ENCODE measurements at regions not wholly inside any gene's neighbourhood (a gene's known extent, or its start where the extent isn't known, plus 50 kb on each side); places are given as distances from the start of the nearest gene placed in this dataset.

DNA sequence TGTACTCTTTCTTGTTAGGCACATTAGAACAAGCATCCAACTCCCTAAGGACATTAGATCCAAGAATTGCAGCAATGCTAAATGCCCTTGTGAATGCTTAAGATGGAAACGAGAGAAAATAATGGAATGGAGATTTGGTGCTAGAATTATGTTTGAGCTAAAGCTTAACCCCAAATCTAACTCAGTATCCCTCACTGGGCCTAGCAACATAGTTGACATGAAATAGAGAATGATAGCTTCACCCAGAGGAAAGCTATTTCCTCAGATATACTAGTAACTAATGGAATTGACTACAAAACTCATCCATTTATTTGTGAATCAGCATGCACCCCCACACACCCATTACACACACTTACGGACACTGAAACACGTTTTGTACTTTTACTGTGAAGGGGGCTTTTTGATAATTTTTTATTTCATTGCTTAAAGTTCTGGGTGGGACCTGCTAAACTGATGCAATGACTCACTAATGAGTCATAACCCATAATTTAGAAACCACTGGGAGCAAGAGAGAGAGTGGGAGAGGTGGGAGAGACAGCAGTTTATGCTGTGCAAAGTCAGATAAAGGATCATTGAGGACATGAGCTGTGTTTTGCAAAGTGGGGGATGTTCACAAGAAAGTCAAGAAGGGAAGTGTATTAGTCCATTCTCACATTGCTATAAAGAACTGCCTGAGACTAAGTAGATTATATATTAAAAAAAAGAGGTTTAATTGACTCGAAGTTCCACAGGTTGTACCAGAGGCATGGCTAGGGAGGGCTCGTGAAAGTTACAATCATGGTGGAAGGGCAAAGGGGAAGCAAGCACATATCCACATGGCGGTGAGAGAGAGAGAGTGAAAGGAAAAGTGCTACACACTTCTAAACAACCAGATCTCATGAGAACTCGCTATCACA, 382.7 kb downstream of the SFMBT2 start:
- no peak for DNase-seq (ENCODE audit: low read depth)

DNA sequence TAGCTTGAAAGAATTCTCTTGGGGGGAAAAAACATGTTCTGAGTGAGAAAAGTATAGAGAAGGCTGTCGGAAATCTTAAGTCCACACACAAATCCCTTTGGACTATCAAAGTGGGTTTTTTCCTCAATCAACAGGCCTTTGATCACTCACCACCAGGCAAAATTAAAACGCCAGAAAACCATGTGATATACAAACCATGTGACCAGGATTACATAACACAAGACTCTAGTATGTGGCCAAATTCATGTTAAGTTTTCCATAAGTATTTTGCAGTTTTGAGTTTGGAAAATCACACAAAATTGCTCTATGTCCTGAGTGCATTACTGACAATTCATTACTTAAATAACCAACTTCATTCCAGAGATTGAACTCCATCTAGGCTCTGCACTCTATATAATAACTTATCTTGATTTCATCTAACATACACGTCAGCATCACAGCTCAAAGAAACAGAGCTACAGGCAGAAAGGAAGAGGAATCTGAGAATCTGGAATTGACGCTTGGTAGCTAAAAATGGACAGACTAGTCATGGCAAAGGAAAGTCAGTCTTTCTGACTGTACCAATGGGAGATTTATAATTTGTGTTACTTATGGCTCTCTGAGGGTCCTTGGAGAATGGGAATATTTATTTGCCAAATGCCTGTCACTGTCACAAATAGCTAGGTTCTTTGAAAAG, 383.5 kb downstream of the SFMBT2 start:
- no peak for DNase-seq (ENCODE audit: low read depth)

DNA sequence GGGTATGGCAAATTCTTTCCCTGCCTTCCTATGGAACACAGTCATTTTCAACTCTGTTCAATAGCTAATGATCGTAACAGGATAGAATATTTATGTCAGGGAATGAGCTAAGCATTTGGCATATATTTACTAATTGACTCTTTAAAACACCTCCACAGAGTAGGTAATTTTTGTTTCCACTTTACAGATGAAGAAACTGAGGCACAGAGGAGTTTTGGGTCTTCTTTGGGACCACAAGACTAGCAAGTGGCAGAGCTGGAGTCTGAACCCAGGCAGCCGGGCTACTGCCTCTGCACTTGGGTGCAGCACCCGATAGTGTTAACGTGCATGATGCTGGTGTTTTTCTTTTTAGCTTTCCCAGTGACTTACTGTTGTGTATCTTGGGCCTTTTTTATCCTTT, 384.0 kb downstream of the SFMBT2 start:
- DNase-seq (ENCODE audit: low read depth), result no peak

DNA sequence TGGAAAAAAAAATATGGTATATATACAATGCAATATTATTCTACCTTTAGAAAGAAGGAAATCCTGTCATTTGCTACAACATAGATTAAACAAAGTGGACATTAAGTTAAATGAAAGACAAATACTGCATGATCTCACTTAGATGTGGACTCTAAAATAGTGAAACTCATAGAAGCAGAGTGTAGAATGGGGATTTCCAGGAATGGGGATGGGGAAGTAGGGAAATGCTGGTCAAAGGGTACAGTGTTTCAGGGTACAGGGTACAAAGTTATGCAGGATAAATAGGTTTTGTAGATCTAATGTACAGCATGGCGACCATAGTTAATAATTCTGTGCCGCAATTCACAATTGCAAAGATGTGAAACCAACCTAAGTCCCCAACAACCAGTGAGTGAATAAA, 385.5 kb downstream of the SFMBT2 start:
- DNase-seq (ENCODE audit: low read depth), result no peak

DNA sequence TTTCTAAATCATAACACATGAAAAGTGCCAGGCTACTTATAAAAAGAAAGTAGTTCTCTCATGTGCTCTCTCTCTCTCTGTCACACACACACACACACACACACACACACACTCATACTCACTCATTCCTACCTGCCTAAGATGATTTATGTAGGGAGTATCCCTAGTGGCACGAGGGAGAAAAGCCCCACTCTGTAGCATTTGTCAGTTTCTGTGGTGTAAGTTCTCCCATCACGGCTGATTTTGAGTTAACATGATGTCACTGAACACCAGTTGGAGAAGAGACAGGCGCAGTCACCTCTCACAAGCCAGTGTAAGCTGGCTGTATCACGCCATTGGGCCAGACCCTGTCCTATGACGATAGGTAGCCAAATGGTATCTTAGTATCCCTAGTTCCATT, 395.4 kb downstream of the SFMBT2 start:
- DNase-seq (ENCODE audit: low read depth), result no peak

DNA sequence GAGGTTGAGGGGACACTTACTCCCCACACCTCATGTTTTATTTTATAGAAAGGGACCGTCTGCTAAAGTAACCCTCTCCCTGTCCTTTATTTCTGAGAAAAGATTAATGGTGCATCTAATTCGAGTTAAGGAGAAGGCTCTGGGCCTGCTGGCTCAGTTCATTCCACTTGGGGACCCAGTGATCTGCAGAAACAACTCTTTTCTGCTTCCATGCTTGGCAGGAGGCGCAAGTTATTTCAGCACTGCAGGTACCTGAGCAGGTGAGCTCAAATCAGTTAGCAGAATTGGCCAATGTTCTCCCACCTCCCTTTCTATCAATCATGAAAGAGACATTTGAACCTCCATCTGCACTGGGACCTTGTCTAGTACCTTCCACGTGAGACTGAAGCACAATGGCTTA, 396.1 kb downstream of the SFMBT2 start:
- no peak for DNase-seq (ENCODE audit: low read depth)

DNA sequence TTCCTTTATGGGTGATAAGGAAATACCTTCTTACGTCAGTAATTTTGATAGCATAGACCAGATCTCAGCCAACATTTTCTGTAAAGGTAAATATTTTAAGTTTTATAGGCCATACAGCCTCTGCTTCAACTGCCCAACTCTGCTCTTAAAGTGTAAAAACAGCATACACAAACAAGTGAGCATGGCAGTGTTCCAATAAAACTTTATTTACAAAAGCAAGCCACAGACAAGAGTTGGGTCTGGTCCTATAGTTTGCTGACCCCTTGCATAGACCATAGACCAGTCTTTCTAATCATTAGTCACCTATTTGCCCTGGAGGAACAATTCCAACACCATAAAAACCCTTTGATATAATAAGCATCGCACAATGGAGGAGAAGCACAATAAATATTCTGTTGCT, 398.8 kb downstream of the SFMBT2 start:
- DNase-seq (ENCODE audit: low read depth), result no peak

DNA sequence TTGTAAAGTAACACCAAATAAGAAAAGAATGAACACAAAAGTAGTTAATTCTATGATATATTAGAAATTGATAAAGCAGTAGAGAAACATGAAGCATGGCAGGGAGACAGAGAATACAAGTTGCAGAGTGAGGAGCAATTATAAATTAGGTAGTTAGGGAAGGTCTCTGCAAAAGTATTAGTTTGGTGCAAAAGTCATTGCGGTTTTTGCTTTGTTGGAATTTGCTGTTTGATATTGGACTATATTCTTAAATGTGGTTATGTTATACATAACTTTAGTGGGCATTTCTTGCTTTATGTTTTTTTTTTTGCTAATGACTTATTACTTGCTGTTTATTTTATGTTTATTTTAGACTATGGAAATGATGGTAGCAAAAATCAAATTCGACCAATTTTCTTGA, 402.2 kb downstream of the SFMBT2 start:
- DNase-seq (ENCODE audit: low read depth), result no peak

DNA sequence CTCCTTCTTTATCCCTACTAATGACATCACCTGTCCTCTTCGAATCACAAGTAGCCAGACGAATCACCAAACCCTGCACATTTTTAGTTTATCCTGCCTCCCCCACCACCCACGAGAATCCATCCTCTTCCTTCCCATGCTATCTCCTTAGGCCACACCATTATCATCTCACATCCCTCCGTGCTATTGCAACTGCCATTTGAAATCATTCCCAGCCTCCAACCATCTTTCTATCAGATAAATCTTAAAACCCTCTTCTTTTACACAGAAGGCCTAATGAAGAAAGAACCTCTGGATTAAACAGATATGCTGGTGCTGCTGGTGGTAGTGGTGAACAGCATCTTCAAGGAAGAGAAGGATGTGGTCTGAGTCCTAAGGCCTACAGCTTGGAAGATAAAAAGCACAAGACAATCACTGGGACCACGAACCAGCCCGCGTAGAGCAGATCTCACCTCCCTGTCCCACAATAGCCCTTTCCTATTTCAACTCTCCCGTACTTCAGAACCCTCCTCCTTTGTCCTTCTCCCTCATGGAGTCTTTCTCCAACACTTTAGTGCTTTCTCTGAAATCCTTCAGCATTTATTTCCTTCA, 403.1 kb downstream of the SFMBT2 start:
- DNase-seq (ENCODE audit: low read depth), result no peak

DNA sequence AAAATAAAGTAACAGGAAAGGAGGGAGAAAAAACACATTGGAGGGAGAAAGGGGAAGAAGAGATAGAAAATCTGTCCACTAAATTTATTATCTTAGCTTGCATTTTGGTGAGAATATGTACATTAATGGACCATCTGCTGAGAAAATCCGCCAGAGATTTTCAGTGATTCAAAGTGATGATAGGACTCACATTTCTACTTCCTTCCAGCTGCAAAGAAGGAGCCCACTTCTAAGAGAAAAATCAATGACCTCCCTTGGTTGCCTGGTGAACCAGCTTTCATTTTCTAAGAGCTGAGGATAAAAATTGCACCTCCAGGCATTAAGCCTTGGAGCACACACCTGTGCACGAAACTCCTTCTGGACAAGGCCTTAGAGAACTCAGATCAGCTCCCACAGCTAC, 404.3 kb downstream of the SFMBT2 start:
- DNase-seq (ENCODE audit: low read depth), result no peak

DNA sequence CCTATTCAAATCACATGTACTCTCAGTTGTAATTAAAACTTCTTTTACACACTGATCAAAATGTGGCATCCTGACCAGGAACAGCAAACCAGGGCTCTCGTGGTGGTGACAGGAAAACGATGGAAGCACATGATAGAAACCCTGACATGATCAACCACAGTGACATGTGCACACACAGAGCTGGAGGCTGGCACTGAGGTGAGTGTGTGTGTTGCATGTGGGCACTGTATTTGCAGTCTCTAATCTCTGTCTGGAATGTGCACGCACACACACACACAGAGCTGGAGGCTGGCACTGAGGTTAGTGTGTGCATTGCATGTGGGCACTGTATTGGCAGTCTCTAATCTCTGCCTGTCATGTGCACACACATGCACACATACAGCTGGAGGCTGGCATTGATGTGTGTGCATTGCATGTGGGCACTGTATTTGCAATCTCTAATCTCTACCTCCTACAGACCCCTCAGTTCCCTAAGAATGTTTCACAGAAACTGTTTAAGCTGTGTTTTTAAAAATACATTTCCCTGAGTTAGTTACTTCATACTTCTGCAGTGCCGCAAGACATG, 406.9 kb downstream of the SFMBT2 start:
- no peak for DNase-seq (ENCODE audit: low read depth)

DNA sequence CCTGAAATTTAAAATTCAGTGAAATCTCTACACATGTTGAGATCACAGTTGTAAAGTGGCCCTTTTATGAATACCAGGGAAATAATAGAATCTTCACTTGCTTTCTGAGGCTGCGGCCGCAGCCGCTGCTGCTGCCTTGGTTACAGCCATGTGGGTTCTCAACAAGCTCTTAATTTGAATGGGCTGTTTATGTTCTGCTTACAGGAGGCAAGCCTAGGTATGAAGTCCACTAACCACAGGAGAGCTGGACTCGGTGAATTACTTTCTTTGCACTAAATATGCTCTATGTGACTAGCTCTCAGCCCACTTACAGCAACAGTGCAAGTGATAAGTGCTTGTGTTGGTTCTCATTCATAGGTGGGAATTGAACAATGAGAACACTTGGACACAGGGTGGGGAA, 410.8 kb downstream of the SFMBT2 start:
- no peak for DNase-seq (ENCODE audit: low read depth)

DNA sequence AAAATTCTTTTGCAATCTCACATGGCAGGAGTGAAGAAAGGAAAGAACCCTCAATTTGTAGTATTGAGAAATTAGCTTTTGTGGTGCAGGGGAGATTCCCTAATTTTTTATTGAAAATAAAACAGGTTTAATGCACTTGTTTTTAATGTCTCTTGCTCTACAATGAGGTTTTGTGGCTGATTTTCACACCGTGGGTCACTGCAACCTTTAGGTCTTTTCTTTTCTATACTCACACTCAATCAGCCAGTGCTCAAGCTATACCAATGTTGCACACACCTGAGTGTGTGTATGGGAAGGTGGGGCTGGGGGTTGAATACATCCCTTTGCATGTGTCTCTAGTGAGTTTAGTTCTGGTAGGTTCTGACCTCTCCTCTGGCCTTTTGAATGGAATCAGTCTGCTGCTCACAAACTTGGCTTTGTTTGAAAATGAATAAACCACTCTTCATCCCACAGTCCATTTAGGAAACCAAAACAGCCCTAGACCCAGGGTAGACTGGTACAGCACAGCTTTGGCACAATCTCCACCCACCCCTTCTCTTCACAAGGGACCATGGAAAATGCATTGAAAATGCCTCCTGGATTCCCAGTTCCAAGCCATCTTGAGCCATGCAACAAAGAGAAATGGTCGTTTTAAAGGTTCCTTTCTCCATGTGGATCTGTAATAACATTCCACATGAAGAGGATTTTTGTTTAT, 411.5 kb downstream of the SFMBT2 start:
- DNase-seq (ENCODE audit: low read depth), result no peak

DNA sequence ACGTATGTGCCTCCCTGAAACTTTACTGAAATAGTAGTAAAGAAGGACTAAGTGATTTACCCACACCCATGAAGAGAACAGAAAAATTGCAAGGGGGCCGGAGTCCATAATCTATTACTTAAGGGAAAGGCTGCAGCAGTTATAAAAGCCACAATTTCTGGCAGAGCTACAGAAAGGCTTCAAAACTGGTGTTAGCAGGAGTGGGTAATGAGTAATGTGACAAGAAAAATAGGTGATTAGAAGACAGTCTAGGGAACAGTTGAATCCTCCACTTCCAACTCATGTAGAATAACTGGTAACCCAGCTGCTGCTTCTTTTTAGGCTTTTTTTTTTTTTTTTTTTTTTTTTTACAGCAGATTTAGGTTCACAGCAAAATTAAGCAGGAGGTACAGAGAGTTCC, 413.3 kb downstream of the SFMBT2 start:
- no peak for DNase-seq (ENCODE audit: low read depth)

DNA sequence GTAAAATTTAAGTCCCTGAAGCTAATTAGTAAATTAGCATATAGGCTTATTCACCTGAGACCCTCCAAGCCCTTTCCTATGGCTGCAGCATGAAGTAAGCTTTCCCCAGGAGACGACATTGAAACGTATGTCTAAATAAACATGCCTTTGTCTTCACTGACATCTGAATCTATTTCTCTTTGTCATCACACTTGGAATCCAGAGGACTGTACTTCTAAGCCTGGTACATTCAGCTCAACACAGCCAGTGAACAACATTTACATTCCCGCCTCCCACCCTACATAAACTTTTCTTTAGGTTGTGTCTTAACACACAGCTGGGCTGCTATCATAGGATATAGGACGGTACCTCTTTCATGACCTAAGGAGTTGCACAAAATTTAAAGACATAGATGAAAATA, 414.4 kb downstream of the SFMBT2 start:
- no peak for DNase-seq (ENCODE audit: low read depth)

DNA sequence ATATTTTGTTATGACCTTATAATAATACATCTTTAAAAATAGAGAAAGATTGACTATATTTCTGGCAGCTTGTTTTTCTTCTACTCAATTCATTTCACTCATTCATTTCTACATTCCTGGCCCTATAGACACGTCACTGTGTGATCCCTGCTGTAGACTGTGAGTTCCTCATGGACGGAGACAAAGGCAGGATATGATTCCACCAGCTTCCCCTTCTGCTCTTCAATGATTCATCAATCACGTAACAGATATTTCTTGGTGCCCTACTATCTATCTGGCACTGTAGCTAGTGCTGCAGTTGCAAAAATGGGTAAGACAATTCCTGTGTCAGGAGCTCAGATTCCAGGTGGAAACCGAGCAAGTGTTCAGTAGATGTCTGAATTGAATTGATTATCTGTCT, 415.0 kb downstream of the SFMBT2 start:
- DNase-seq (ENCODE audit: low read depth), result no peak

DNA sequence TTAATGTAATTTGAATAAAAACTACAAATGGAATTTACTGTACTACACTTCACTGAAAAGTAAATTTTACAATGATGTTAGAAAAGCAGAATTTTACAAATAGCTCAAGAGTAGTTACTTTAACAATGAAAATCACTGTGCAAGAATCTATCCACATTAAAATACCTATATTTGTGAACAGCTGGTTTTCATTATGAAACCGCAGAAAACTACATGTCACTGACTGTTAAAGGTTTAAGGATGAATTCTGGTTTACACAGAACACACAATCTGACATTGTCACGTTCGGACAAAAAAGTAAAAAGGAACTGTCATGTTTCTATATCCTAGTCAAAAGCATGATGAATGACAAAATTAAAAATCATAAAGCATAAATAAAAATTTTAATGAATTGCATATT, 415.3 kb upstream of the PRKCQ start:
- no peak for DNase-seq (ENCODE audit: low read depth)

DNA sequence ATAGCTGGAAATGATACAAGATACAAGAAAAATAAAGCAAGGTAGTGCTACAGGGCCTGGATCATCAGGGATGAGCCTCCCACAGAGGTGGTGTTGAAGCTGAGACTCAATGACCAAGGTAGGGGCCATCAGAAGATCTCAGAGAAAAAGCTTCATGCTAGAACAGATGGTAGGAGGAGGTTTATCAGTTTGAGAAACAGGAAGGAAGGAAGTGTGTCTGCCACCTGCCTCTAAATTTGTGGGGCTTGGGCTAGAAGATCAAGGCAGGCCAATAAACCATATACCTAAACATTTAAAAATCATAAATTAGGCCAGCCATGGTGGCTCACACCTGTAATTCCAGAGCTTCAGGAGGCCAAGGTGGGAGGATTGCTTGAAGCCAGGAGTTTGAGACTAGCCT, 410.8 kb upstream of the PRKCQ start:
- no peak for DNase-seq (ENCODE audit: low read depth)

DNA sequence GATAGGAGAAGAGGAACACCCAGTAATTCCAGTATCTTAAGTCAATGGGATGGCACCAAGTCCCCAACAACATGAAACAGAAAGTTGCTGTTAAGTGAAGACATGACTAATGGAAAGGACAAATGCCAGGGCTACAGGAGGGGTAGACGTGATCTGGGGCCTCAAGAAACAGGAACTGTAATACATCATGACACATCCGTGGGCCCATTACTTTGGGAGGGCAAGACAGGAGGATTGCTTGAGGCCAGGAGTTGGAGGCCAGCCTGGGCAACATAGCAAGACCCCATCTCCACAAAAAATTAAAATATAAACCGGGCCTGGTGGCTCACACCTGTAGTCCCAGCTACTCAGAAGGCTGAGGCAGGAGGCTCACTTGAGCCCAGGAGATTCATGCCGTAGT, 408.6 kb upstream of the PRKCQ start:
- no peak for DNase-seq (ENCODE audit: low read depth)

DNA sequence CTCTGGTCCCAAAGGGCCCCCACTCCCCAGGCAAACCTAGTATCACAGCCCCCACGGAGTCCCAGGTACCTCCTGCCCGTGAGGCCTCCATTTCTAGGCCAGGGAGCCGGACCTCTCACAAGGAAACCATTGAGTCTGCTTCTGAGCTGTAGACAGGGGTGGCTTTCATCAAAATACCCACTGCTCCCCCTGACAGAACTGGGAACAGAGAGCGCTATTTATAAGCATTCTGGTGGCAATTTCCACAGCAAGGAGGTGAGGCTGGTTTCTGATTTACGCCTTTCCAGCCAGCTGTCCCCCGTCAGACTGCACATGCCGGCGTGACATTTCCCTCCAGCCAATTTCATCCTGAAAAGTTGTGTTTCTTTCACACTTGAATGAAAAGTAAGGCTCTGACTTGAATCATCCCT, 407.5 kb upstream of the PRKCQ start:
- no peak for DNase-seq (ENCODE audit: low read depth)

DNA sequence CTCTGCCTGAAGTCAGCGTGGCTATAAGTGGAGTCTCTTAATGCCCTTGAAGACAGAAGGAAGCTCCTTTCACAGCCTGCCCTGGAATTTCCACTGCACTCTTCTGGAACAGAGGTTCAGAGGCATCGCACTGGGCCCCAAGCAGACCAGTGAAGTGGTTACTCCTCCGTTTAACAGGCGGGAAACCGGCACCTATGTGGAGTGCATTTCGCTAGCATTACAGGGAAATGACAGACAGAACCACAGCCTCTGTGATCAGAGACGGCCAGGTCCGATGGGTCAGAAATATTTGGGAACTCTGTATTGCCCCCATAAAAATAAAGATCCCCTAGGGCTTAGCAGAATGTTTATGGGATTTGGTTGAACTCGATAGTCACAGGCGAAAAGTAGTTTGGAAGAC, 406.9 kb upstream of the PRKCQ start:
- no peak for DNase-seq (ENCODE audit: low read depth)

DNA sequence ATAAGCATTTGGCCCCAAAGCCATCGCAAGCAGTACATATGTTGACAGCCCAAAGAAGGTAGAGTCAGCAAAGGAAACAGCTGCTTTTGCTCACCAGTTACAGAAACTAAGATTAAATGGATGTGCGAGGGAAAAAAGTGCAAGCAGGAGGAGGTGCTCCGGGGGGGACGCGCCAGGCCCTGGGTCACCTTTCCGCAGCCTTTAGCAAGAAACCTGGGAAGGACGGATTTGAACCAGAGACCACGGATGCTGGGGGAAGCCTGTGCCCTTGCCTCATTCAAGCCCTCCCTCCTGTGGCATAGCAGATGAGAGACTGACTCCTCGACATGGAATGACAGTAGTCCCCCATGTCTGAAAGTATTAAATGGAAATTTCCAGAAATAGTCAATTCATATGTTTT, 405.6 kb upstream of the PRKCQ start:
- DNase-seq (ENCODE audit: low read depth), result no peak

Measured in stimulated activated CD8-positive, alpha-beta memory T cell treated with anti-CD3 and anti-CD28 coated beads, Interleukin-15, amount 100 ng/mL, for 1 hour (primary cell).